Mesodermal cell (in vitro differentiated cells): ENCODE measurements at regions not wholly inside any gene's neighbourhood (a gene's known extent, or its start where the extent isn't known, plus 50 kb on each side); places are given as distances from the start of the nearest gene placed in this dataset.

Experiments used
- H3K27ac ChIP-seq: 2 replicates; pipeline ENCODE4 v1.7.0; 2013; ENCODE audit warnings: mild to moderate bottlenecking, low read depth, low read length, moderate library complexity; ENCODE audit not compliant: severe bottlenecking
- H3K36me3 ChIP-seq: 2 replicates; pipeline ENCODE4 v1.7.1; 2013; ENCODE audit warnings: mild to moderate bottlenecking, low read length, moderate library complexity; ENCODE audit not compliant: control insufficient read depth, insufficient read depth
- H3K4me1 ChIP-seq: one replicate; pipeline ENCODE4 v1.7.1; 2013; ENCODE audit warnings: mild to moderate bottlenecking, low read length; ENCODE audit not compliant: insufficient read depth, control insufficient read depth, poor library complexity, severe bottlenecking
- H3K4me3 ChIP-seq: 2 replicates; pipeline ENCODE4 v1.7.0; 2013; ENCODE audit warnings: low read length, control low read depth, mild to moderate bottlenecking; ENCODE audit not compliant: insufficient read depth, poor library complexity, severe bottlenecking; ENCODE audit errors: extremely low read depth
- H3K9me3 ChIP-seq: 2 replicates; pipeline ENCODE4 v1.7.1; 2013; ENCODE audit warnings: mild to moderate bottlenecking, low read length, moderate library complexity; ENCODE audit not compliant: control insufficient read depth
- WGBS, 2 experiments: methylation state at CpG; one replicate each; pipeline ENCODE4 v1.1.5; 2013; ENCODE audit warnings: missing lambda C conversion rate in 2 of 2; ENCODE audit not compliant: insufficient coverage in 2 of 2; 5-methylcytosine and 5-hydroxymethylcytosine counted together

- no peaks in the 10 kb centered on the region for H3K36me3 ChIP-seq
- 50 to 88% methylated on average over 1 to 5 of the region's 5 CpGs for WGBS, 2 experiments
- H3K27ac ChIP-seq = no peak overlapping the region
- H3K4me1 ChIP-seq = no peaks in the 10 kb centered on the region
- no peaks in the 10 kb centered on the region for H3K9me3 ChIP-seq
- H3K4me3 ChIP-seq = no peak overlapping the region
Observed at GRCh38 chr11:26777372-26777808, 55.5 kb upstream of the SLC5A12 start.

- Histone ChIP-seq H3K9me3 (no peaks in the 10 kb centered on the region), H3K4me1 (no peaks in the 10 kb centered on the region), H3K27ac (no peak overlapping the region), H3K36me3 (no peaks in the 10 kb centered on the region), H3K4me3 (no peak overlapping the region)
- WGBS, 2 experiments = 85 to 95% methylated on average over 1 to 5 of the region's 8 CpGs
Observed at GRCh38 chr11:26778000-26778757, 56.3 kb upstream of the SLC5A12 start.

GRCh38 chr11:26779074-26779865, 57.4 kb upstream of the SLC5A12 start:
- WGBS, 2 experiments = 83 to 94% methylated on average over 2 of the region's 4 CpGs
- H3K4me3 ChIP-seq = no peak overlapping the region
- no peak overlapping the region for H3K27ac ChIP-seq
- H3K36me3 ChIP-seq = no peaks in the 10 kb centered on the region
- H3K9me3 ChIP-seq = peaks cover 9% of the 10 kb centered on the region
- H3K4me1 ChIP-seq = no peaks in the 10 kb centered on the region

- no peaks in the 10 kb centered on the region for H3K4me1 ChIP-seq
- H3K9me3 ChIP-seq = peaks cover 10% of the 10 kb centered on the region
- no peak overlapping the region for H3K27ac ChIP-seq
Observed at GRCh38 chr11:26780376-26781085, 58.7 kb upstream of the SLC5A12 start.

GRCh38 chr11:26782220-26782965, 60.5 kb upstream of the SLC5A12 start:
- Histone ChIP-seq H3K9me3 (peaks cover 10% of the 10 kb centered on the region), H3K4me3 (no peak overlapping the region), H3K36me3 (no peaks in the 10 kb centered on the region), H3K4me1 (no peaks in the 10 kb centered on the region), H3K27ac (no peak overlapping the region)
- WGBS, 2 experiments = 75 to 100% methylated on average over 1 of the region's 4 CpGs

More at GRCh38 chr11:26780376-26781085, 58.7 kb upstream of the SLC5A12 start:
- H3K36me3 ChIP-seq = no peaks in the 10 kb centered on the region
- no peak overlapping the region for H3K4me3 ChIP-seq
- 80% methylated on average over 1 of the region's 3 CpGs; no CpG with 5 or more reads in 1 of the 2 experiments for WGBS, 2 experiments

GRCh38 chr11:26783997-26784396, 62.1 kb upstream of the SLC5A12 start:
- Histone ChIP-seq H3K4me3 (no peak overlapping the region), H3K4me1 (no peaks in the 10 kb centered on the region), H3K27ac (no peak overlapping the region), H3K9me3 (peaks cover 10% of the 10 kb centered on the region), H3K36me3 (no peaks in the 10 kb centered on the region)
- WGBS, 2 experiments = 88 to 93% methylated on average over 3 of the region's 3 CpGs

- WGBS, 2 experiments = 64 to 68% methylated on average over 2 of the region's 3 CpGs
- Histone ChIP-seq H3K36me3 (no peaks in the 10 kb centered on the region), H3K4me3 (no peak overlapping the region), H3K27ac (no peak overlapping the region), H3K4me1 (no peaks in the 10 kb centered on the region), H3K9me3 (no peaks in the 10 kb centered on the region)
Observed at GRCh38 chr11:26790738-26791137, 68.9 kb upstream of the SLC5A12 start.

- Histone ChIP-seq H3K9me3 (no peaks in the 10 kb centered on the region), H3K27ac (no peak overlapping the region), H3K4me1 (no peaks in the 10 kb centered on the region), H3K4me3 (no peak overlapping the region), H3K36me3 (no peaks in the 10 kb centered on the region)
Observed at GRCh38 chr11:26792941-26793340, 71.1 kb upstream of the SLC5A12 start.

GRCh38 chr11:26793487-26793886, 71.6 kb upstream of the SLC5A12 start:
- no peaks in the 10 kb centered on the region for H3K9me3 ChIP-seq
- WGBS, 2 experiments = 97% methylated on average over 2 of the region's 3 CpGs
- H3K36me3 ChIP-seq = no peaks in the 10 kb centered on the region
- H3K4me1 ChIP-seq = no peaks in the 10 kb centered on the region
- H3K27ac ChIP-seq = no peak overlapping the region
- H3K4me3 ChIP-seq = no peak overlapping the region

- H3K4me1 ChIP-seq = no peaks in the 10 kb centered on the region
- H3K36me3 ChIP-seq = no peaks in the 10 kb centered on the region
- no peak overlapping the region for H3K4me3 ChIP-seq
- H3K27ac ChIP-seq = no peak overlapping the region
- 100% methylated on average over 1 of the region's 1 CpG; no CpG with 5 or more reads in 1 of the 2 experiments for WGBS, 2 experiments
- no peaks in the 10 kb centered on the region for H3K9me3 ChIP-seq
Observed at GRCh38 chr11:26801601-26802000, 79.7 kb upstream of the SLC5A12 start.
